Lung (tissue), 11 donors: ENCODE measurements at regions not wholly inside any gene's neighbourhood (a gene's known extent, or its start where the extent isn't known, plus 50 kb on each side); places are given as distances from the start of the nearest gene placed in this dataset.

ENCODE experiments used
- ATAC-seq: fragments of 200-7000 bp; cut with Tn5 transposase; one replicate; pipeline ENCODE4 v1.9.1; 2020; ENCODE audit warnings: moderate number of reproducible peaks; ENCODE audit not compliant: insufficient read depth, low FRiP score
- DNase-seq, 3 donors: peaks; one replicate each; pipeline ENCODE4 v3.0.0-alpha.2; 2013 to 2017
- H3K27ac ChIP-seq, 2 donors: one replicate each; pipeline ENCODE4 v1.5.1; 2013; ENCODE audit warnings: mild to moderate bottlenecking in 2 of 2, moderate library complexity in 2 of 2, control low read depth in 1 of 2, inconsistent platforms in 1 of 2, low read depth in 1 of 2, low read length in 1 of 2
- H3K27me3 ChIP-seq, 3 donors: one replicate each; pipeline ENCODE4 v1.5.1; 2013; ENCODE audit warnings: low read length in 2 of 3; ENCODE audit not compliant: control insufficient read depth in 3 of 3, insufficient read depth in 3 of 3
- H3K36me3 ChIP-seq, 4 donors: one replicate each; pipeline ENCODE4 v1.5.1; 2013; ENCODE audit warnings: low read length in 4 of 4, mild to moderate bottlenecking in 1 of 4, moderate library complexity in 1 of 4; ENCODE audit not compliant: control insufficient read depth in 4 of 4, insufficient read depth in 4 of 4
- H3K4me1 ChIP-seq, 5 donors: one replicate each; pipeline ENCODE4 v1.5.1; 2013; ENCODE audit warnings: low read length in 5 of 5, mild to moderate bottlenecking in 2 of 5, moderate library complexity in 1 of 5; ENCODE audit not compliant: control insufficient read depth in 5 of 5, insufficient read depth in 5 of 5
- H3K4me3 ChIP-seq: one replicate; pipeline ENCODE4 v1.5.1; 2013; ENCODE audit warnings: mild to moderate bottlenecking, control low read depth, moderate library complexity
- H3K9ac ChIP-seq, 2 donors: one replicate each; pipeline ENCODE4 v1.5.1; 2013; ENCODE audit warnings: low read length in 2 of 2, control low read depth in 1 of 2; ENCODE audit not compliant: insufficient read depth in 1 of 2
- H3K9me3 ChIP-seq, 4 donors: one replicate each; pipeline ENCODE4 v1.5.1; 2013; ENCODE audit warnings: low read length in 3 of 4, mild to moderate bottlenecking in 1 of 4, moderate library complexity in 1 of 4; ENCODE audit not compliant: control insufficient read depth in 4 of 4, insufficient read depth in 3 of 4
- WGBS, 2 donors: extraction: QIAGEN DNeasy Blood & Tissue Kit; methylation state at CpG; one replicate each; pipeline ENCODE4 v1.1.7; 2013; 5-methylcytosine and 5-hydroxymethylcytosine counted together
- TF ChIP-seq, protein P1 (sequence below): IDR thresholded peaks from 2 replicates; pipeline ENCODE4 v1.5.1; 2012; ENCODE audit warnings: mild to moderate bottlenecking; ENCODE audit errors: control extremely low read depth, extremely low read depth
- donor health status: control.
- donor health status: control.
- donor health status: Bipolar disorder and iron deficiency.
- donor health status: healthy.
- donor health status: DM: yes; HTN: yes; CAD: no.

DNA sequence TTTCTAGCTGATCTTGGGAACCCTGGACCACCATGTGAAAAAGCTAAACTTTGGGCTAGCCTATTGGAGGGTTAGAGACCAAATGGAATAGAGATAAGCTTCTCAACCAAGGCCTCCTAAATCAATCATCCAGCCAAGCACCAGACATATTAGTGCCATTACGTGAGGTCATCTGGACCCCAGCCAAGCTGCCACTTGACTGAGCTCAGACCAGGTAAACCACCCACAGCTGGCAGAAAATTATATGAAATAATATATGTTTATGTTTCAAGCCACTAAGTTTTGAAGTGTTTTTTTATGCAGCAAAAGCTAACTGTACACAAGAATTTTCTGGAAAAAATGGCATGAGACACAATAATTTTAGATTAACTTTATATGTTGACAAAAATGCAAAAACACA lies 82.6 kb upstream of the PCGF5 start:
- H3K36me3 ChIP-seq, result no peaks in the 10 kb centered on the region
- H3K27ac ChIP-seq, result no peak overlapping the region
- H3K9ac ChIP-seq, result no peak overlapping the region
- no peaks in the 10 kb centered on the region for H3K9me3 ChIP-seq
- TF ChIP-seq, protein P1, sequence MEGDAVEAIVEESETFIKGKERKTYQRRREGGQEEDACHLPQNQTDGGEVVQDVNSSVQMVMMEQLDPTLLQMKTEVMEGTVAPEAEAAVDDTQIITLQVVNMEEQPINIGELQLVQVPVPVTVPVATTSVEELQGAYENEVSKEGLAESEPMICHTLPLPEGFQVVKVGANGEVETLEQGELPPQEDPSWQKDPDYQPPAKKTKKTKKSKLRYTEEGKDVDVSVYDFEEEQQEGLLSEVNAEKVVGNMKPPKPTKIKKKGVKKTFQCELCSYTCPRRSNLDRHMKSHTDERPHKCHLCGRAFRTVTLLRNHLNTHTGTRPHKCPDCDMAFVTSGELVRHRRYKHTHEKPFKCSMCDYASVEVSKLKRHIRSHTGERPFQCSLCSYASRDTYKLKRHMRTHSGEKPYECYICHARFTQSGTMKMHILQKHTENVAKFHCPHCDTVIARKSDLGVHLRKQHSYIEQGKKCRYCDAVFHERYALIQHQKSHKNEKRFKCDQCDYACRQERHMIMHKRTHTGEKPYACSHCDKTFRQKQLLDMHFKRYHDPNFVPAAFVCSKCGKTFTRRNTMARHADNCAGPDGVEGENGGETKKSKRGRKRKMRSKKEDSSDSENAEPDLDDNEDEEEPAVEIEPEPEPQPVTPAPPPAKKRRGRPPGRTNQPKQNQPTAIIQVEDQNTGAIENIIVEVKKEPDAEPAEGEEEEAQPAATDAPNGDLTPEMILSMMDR, result no peak
- H3K27me3 ChIP-seq, result no peaks in the 10 kb centered on the region
- WGBS, 2 donors, result 58 to 64% methylated on average over 1 of the region's 1 CpG
- H3K4me3 ChIP-seq, result no peak overlapping the region
- no peak for ATAC-seq
- no peaks in the 10 kb centered on the region for H3K4me1 ChIP-seq
- no peak for DNase-seq

DNA sequence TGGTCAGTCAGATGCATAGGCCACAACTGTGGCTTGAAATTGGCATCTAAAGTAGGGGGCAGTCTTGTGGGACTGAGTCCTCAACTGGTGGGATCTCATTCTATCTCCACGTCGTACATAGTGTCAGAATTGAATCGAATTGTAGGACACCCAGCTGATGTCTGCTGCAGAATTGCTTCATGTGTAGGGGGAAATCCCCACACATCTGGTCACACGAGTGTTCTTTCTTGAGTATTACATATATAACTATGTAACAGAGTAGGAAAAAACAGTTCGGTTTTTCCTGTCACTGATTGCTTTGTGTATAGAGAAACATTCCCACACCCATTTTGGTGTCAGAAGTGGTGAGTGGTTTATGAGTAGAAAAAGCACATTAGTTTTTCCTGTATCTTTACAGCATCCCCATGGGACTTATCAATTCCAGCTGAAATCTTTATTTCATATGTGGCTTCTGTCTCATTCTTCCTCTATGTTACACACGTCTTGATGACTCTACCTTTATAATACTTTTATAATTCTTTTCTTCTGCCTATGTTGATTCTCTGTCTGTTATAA lies 79.4 kb upstream of the PCGF5 start:
- H3K9ac ChIP-seq, result no peak overlapping the region
- WGBS, 2 donors, result 66 to 70% methylated on average over 6 of the region's 6 CpGs
- TF ChIP-seq, protein P1, result no peak
- H3K4me1 ChIP-seq, result no peaks in the 10 kb centered on the region
- no peaks in the 10 kb centered on the region for H3K27me3 ChIP-seq
- ATAC-seq (no peak), DNase-seq (no peak)
- H3K27ac ChIP-seq, result no peak overlapping the region
- no peaks in the 10 kb centered on the region for H3K36me3 ChIP-seq
- H3K4me3 ChIP-seq, result no peak overlapping the region
- H3K9me3 ChIP-seq, result no peaks in the 10 kb centered on the region

DNA sequence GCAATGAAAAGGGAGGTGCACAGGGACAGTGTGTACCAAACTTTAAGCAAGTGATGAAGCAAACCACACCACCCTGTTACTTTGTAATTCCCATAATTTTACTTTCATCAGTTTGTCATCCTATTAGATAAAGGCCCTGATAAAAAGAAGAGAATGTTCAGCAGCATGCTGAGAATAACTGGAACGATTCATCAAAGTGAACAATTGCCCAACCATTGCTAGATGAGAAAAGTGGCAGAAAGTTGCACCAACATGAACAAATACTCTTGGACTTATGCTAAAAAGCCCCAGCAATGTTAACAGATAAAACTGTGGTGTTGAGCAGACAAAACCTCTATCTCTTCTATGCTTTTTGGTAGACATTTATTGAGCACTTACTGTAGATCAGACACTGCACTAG lies 75.5 kb upstream of the PCGF5 start:
- H3K9ac ChIP-seq, result no peak overlapping the region
- no peak for DNase-seq
- no peak overlapping the region for H3K27ac ChIP-seq
- H3K4me3 ChIP-seq, result no peak overlapping the region
- H3K36me3 ChIP-seq, result no peaks in the 10 kb centered on the region
- TF ChIP-seq, protein P1, result no peak
- H3K4me1 ChIP-seq, result no peaks in the 10 kb centered on the region
- WGBS, 2 donors, result 0 to 83% methylated on average over 1 of the region's 1 CpG
- no peaks in the 10 kb centered on the region for H3K27me3 ChIP-seq
- no peaks in the 10 kb centered on the region for H3K9me3 ChIP-seq
- no peak for ATAC-seq

DNA sequence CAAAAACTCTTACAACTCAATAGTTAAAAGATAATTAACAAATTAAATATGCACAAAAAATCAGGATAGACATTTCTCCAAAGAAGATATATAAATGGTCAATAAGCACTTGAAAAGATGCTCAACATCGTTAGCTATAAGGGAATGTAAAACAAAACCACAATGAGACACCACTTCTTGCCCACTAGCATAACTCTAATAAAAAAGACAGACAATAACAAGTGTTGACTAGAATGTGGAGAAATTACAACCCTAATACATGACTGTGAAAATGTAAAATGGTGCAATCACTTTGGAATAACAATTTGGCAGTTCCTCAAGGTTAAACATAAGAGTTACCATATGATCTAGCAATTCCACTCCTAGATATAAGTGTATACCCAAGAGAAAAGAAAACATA lies 74.3 kb upstream of the PCGF5 start:
- Histone ChIP-seq H3K9me3 (no peaks in the 10 kb centered on the region), H3K27ac (no peak overlapping the region), H3K36me3 (no peaks in the 10 kb centered on the region), H3K4me1 (no peaks in the 10 kb centered on the region), H3K27me3 (no peaks in the 10 kb centered on the region), H3K9ac (no peak overlapping the region), H3K4me3 (no peak overlapping the region)
- DNase-seq (no peak), ATAC-seq (no peak)
- TF ChIP-seq, protein P1, result no peak
- 74 to 84% methylated on average over 1 of the region's 1 CpG for WGBS, 2 donors
